Progenitor cell of endocrine pancreas (in vitro differentiated cells): ENCODE measurements at regions not wholly inside any gene's neighbourhood (a gene's known extent, or its start where the extent isn't known, plus 50 kb on each side); places are given as distances from the start of the nearest gene placed in this dataset.
A peak's percentile ranks its signal among the peaks of the same experiment; 100 is the strongest.

ENCODE experiments used
- DNase-seq: peaks from one replicate; pipeline ENCODE4 v3.0.0; 2021; ENCODE audit warnings: low spot score; ENCODE audit not compliant: unreplicated experiment
- H3K27ac Mint-ChIP-seq: 2 replicates; pipeline ENCODE4 v1.8.0; 2021; ENCODE audit warnings: mild to moderate bottlenecking, moderate library complexity, mixed read lengths
- H3K27me3 Mint-ChIP-seq: 2 replicates; pipeline ENCODE4 v1.8.0; 2021; ENCODE audit warnings: mixed read lengths
- H3K36me3 Mint-ChIP-seq: 2 replicates; pipeline ENCODE4 v1.8.0; 2022; ENCODE audit warnings: mixed read lengths; ENCODE audit not compliant: insufficient read depth
- H3K4me1 Mint-ChIP-seq: 2 replicates; pipeline ENCODE4 v1.8.0; 2021; ENCODE audit warnings: low read depth, mixed read lengths
- H3K4me3 Mint-ChIP-seq: 2 replicates; pipeline ENCODE4 v1.8.0; 2021; ENCODE audit warnings: low read depth, mild to moderate bottlenecking, moderate library complexity, mixed read lengths
- H3K9me3 Mint-ChIP-seq: 2 replicates; pipeline ENCODE4 v1.8.0; 2021; ENCODE audit warnings: low read depth, mixed read lengths
- TF ChIP-seq, protein P1 (sequence below): fragments of 200-600 bp; sonication (generic); IDR thresholded peaks from one replicate; pipeline ENCODE4 v1.5.0; 2021; ENCODE audit warnings: antibody characterized with exemption, mild to moderate bottlenecking; ENCODE audit not compliant: unreplicated experiment

DNA sequence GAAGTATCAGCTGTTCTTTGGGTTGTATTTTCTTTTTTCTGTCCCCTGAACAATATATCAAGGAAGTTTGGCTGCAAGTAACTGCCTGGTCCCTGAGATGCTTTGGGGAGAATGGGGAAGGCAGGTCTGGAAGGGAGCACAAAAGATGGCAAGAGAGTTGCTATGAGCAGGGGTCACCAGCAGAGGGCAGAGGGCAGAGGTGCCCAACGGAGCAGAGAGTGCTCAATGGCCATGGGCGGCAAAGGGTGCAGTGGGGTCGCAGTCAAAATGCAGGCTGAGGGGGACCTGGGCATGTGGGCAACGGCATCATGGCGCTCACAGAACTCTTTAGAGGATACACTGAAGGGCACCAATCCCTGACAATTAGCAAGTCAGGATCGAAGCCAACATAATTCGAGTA, 107.7 kb upstream of the ATP8B1 start:
- H3K27me3 Mint-ChIP-seq: peaks cover 12% of the 10 kb centered on the region
- peaks cover 12% of the 10 kb centered on the region for H3K4me1 Mint-ChIP-seq
- no peaks in the 10 kb centered on the region for H3K36me3 Mint-ChIP-seq
- no peak overlapping the region for H3K4me3 Mint-ChIP-seq
- TF ChIP-seq, protein P1, sequence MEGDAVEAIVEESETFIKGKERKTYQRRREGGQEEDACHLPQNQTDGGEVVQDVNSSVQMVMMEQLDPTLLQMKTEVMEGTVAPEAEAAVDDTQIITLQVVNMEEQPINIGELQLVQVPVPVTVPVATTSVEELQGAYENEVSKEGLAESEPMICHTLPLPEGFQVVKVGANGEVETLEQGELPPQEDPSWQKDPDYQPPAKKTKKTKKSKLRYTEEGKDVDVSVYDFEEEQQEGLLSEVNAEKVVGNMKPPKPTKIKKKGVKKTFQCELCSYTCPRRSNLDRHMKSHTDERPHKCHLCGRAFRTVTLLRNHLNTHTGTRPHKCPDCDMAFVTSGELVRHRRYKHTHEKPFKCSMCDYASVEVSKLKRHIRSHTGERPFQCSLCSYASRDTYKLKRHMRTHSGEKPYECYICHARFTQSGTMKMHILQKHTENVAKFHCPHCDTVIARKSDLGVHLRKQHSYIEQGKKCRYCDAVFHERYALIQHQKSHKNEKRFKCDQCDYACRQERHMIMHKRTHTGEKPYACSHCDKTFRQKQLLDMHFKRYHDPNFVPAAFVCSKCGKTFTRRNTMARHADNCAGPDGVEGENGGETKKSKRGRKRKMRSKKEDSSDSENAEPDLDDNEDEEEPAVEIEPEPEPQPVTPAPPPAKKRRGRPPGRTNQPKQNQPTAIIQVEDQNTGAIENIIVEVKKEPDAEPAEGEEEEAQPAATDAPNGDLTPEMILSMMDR: peak; percentile 28
- H3K9me3 Mint-ChIP-seq: no peaks in the 10 kb centered on the region
- no peak overlapping the region for H3K27ac Mint-ChIP-seq
- no peak for DNase-seq

DNA sequence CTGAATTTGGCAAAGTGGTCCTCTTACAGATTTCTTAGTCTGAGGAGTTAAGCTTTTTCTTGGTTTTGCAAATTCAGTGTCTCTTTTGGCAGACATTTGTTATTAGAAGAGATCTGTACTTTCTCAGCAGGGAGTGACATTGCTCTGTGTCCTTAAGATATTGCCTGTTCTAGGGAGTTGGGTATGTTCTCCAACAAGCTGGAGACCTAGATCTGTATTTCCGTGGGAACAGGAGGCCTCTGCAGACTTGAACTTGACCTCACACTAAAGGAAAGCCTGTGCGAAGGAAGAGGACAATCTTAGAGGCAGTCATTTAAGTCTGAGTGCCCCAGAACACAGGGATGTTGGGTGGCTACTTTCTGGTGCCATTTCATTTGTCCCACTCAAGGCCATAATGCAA, 107.0 kb upstream of the ATP8B1 start:
- H3K36me3 Mint-ChIP-seq: no peaks in the 10 kb centered on the region
- H3K27me3 Mint-ChIP-seq: peaks cover 12% of the 10 kb centered on the region
- H3K4me1 Mint-ChIP-seq: peaks cover 5% of the 10 kb centered on the region
- H3K4me3 Mint-ChIP-seq: no peak overlapping the region
- no peak overlapping the region for H3K27ac Mint-ChIP-seq
- H3K9me3 Mint-ChIP-seq: no peaks in the 10 kb centered on the region
- DNase-seq: no peak
- TF ChIP-seq, protein P1: no peak

DNA sequence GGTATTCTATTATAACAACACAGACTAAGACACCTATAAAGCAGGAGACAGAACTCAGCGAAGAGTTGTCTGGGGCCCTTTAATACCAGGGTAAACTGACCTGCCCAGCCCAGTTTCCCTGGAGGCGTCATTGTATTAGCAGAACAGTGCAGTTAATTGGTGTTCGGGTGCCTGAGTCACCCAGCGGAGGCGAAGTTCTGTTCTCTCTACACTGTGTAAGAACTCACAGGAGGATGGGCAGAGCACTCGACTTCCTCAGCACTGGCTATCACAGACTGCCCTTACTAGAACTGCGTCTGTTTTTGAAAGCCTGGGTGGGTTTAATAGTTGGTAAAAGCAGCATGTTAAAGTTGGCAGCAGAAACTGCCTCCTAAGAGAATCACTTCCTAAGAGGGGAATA, 106.5 kb upstream of the ATP8B1 start:
- peaks cover 12% of the 10 kb centered on the region for H3K27me3 Mint-ChIP-seq
- TF ChIP-seq, protein P1: no peak

DNA sequence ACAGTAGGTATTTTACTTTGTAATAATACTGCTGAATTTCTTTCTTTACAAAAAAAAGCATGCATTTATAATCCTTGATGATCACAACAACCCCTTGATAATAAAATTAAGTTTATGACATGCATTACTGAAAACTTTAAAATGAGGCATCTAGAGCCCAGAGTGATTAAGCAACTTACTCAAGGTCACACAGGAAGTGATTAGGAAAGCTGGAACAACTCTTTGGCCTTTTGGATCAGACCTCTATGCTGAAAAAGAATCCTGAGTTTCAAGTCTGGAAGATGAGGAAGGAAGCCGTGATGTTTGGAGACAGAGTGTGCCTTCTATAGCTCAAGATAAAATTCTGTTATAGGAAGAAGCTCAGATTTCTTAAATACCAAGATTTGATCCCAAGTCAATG, 105.0 kb upstream of the ATP8B1 start:
- peaks cover 3% of the 10 kb centered on the region for H3K4me1 Mint-ChIP-seq

More for the DNA sequence above, 106.5 kb upstream of the ATP8B1 start:
- H3K4me3 Mint-ChIP-seq: no peak overlapping the region
- peaks cover 4% of the 10 kb centered on the region for H3K4me1 Mint-ChIP-seq
- no peak for DNase-seq
- no peaks in the 10 kb centered on the region for H3K9me3 Mint-ChIP-seq
- H3K27ac Mint-ChIP-seq: no peak overlapping the region
- H3K36me3 Mint-ChIP-seq: no peaks in the 10 kb centered on the region

DNA sequence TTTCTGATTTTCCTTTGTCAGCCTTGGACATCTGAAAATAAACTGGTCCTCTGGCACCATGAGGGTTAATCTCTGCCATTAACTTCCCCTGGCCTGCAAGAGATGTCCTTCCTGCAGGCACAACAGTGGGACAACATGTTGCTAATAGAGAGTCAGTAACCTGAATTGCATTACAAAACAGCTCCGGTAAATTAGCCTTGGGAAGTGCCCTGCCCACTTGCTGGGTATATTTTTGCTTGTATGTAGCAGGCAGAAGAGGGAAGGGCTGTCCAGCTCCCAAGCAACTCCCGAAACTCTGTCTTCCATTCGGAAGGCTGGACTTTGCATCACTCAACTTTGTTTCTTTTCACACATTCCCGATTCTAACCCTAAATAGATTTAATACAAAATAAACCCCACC, 104.4 kb upstream of the ATP8B1 start:
- no peaks in the 10 kb centered on the region for H3K36me3 Mint-ChIP-seq
- no peaks in the 10 kb centered on the region for H3K9me3 Mint-ChIP-seq
- no peak overlapping the region for H3K4me3 Mint-ChIP-seq
- DNase-seq: no peak
- H3K4me1 Mint-ChIP-seq: peaks cover 3% of the 10 kb centered on the region
- peaks cover 12% of the 10 kb centered on the region for H3K27me3 Mint-ChIP-seq
- TF ChIP-seq, protein P1: no peak
- no peak overlapping the region for H3K27ac Mint-ChIP-seq

More for the DNA sequence above, 105.0 kb upstream of the ATP8B1 start:
- Mint-ChIP-seq H3K27ac (no peak overlapping the region), H3K27me3 (peaks cover 12% of the 10 kb centered on the region), H3K4me3 (no peak overlapping the region), H3K9me3 (no peaks in the 10 kb centered on the region), H3K36me3 (no peaks in the 10 kb centered on the region)
- TF ChIP-seq, protein P1: no peak
- DNase-seq: no peak
